ENCODE measurements at regions not wholly inside any gene's neighbourhood (a gene's known extent, or its start where the extent isn't known, plus 50 kb on each side); places are given as distances from the start of the nearest gene placed in this dataset.

- intact Hi-C loops (cut with DNase I): no loop called here
- DNase-seq: no peak
These were observed 78.7 kb downstream of the CXCL12 start for GRCh38 chr10:44306147-44306710.

- intact Hi-C loops (cut with DNase I): no loop called here
- DNase-seq: no peak
These were observed 83.0 kb downstream of the CXCL12 start for GRCh38 chr10:44301781-44302355.

GRCh38 chr10:44300666-44301649 is 83.9 kb downstream of the CXCL12 start:
- DNase-seq: peak in 2 of 10 donors; percentile 33 to 84
- intact Hi-C loops (cut with DNase I): no loop called here

- intact Hi-C loops (cut with DNase I): no loop called here
- no peak for DNase-seq
These were observed 86.2 kb downstream of the CXCL12 start for GRCh38 chr10:44298713-44299112.

- intact Hi-C loops (cut with DNase I): no loop called here
- peak in 1 of 10 donors; percentile 73 for DNase-seq
These were observed 86.9 kb downstream of the CXCL12 start for GRCh38 chr10:44297963-44298362.

GRCh38 chr10:44295644-44296241 is 89.2 kb downstream of the CXCL12 start:
- intact Hi-C loops (cut with DNase I): no loop called here
- DNase-seq: no peak

- intact Hi-C loops (cut with DNase I): no loop called here
- peak in 1 of 10 donors; percentile 82 for DNase-seq
These were observed 90.0 kb downstream of the CXCL12 start for GRCh38 chr10:44294726-44295412.

- no peak for DNase-seq
- intact Hi-C loops (cut with DNase I): no loop called here
These were observed 91.1 kb downstream of the CXCL12 start for GRCh38 chr10:44293842-44294241.

- peak in 2 of 10 donors; percentile 75 to 84 for DNase-seq
- intact Hi-C loops (cut with DNase I): no loop called here
These were observed 91.6 kb downstream of the CXCL12 start for GRCh38 chr10:44293306-44293778.

- DNase-seq: peak in 5 of 10 donors; percentile 36 to 92 (median 75)
These were observed 92.4 kb downstream of the CXCL12 start for GRCh38 chr10:44292390-44293002.

GRCh38 chr10:44291091-44291490 is 93.8 kb downstream of the CXCL12 start:
- DNase-seq: no peak
- intact Hi-C loops (cut with DNase I): no loop called here

More at GRCh38 chr10:44292390-44293002, 92.4 kb downstream of the CXCL12 start:
- intact Hi-C loops (cut with DNase I): no loop called here

- DNase-seq: no peak
These were observed 95.8 kb downstream of the CXCL12 start for GRCh38 chr10:44289125-44289524.

GRCh38 chr10:44287408-44287807 is 97.5 kb downstream of the CXCL12 start:
- no peak for DNase-seq
- intact Hi-C loops (cut with DNase I): no loop called here

More at GRCh38 chr10:44289125-44289524, 95.8 kb downstream of the CXCL12 start:
- intact Hi-C loops (cut with DNase I): no loop called here

- peak in 1 of 10 donors; percentile 73 for DNase-seq
- intact Hi-C loops (cut with DNase I): no loop called here
These were observed 100.5 kb downstream of the CXCL12 start for GRCh38 chr10:44284198-44285084.

- DNase-seq: no peak
- intact Hi-C loops (cut with DNase I): no loop called here
These were observed 102.1 kb downstream of the CXCL12 start for GRCh38 chr10:44282626-44283300.

GRCh38 chr10:44281662-44282061 is 103.2 kb downstream of the CXCL12 start:
- peak in 1 of 10 donors; percentile 54 for DNase-seq
- intact Hi-C loops (cut with DNase I): no loop called here

- intact Hi-C loops (cut with DNase I): no loop called here
- no peak for DNase-seq
These were observed 103.7 kb downstream of the CXCL12 start for GRCh38 chr10:44281089-44281613.

Measured in posterior cingulate gyrus (tissue), 11 donors.